CD14-positive monocyte (primary cell): ENCODE measurements at regions not wholly inside any gene's neighbourhood (a gene's known extent, or its start where the extent isn't known, plus 50 kb on each side); places are given as distances from the start of the nearest gene placed in this dataset.

Experiments used
- DNase-seq, 3 donors: peaks; one replicate each; pipeline ENCODE4 v3.0.0-alpha.2; 2011 to 2022
- H2AFZ ChIP-seq: 2 replicates; pipeline ENCODE4 v1.6.0; 2012; ENCODE audit warnings: mild to moderate bottlenecking, low read depth, low read length, inconsistent platforms; ENCODE audit not compliant: insufficient read depth, poor library complexity, severe bottlenecking
- H3K27ac ChIP-seq, 2 donors: 1 replicate in 1 of 2; 2 replicates in 1 of 2; pipeline ENCODE4 v1.5.1; 2012 to 2013; ENCODE audit warnings: low read length in 2 of 2, control low read depth in 1 of 2, inconsistent platforms in 1 of 2, low read depth in 1 of 2, mild to moderate bottlenecking in 1 of 2
- H3K27me3 ChIP-seq, 2 donors: one replicate each; pipeline versions ENCODE4 v1.6.0 to v1.6.1; 2011 to 2013; ENCODE audit warnings: low read length in 2 of 2; ENCODE audit not compliant: control insufficient read depth in 2 of 2, insufficient read depth in 2 of 2
- H3K36me3 ChIP-seq, 2 donors: replicated peaks in 1 of 2; 1 replicate in 1 of 2; 2 replicates in 1 of 2; pipeline versions ENCODE4 v1.5.1 to v1.6.1; 2012 to 2013; ENCODE audit warnings: low read length in 2 of 2, control low read depth in 1 of 2, inconsistent platforms in 1 of 2, mild to moderate bottlenecking in 1 of 2; ENCODE audit not compliant: insufficient read depth in 2 of 2, control insufficient read depth in 1 of 2
- H3K4me1 ChIP-seq, 2 donors: 1 replicate in 1 of 2; 2 replicates in 1 of 2; pipeline versions ENCODE4 v1.5.1 to v1.6.1; 2012 to 2013; ENCODE audit warnings: low read length in 2 of 2, control low read depth in 1 of 2, inconsistent platforms in 1 of 2, mild to moderate bottlenecking in 1 of 2, moderate library complexity in 1 of 2; ENCODE audit not compliant: insufficient read depth in 2 of 2, control insufficient read depth in 1 of 2
- H3K4me2 ChIP-seq: replicated peaks from 2 replicates; pipeline ENCODE3; 2012; ENCODE audit warnings: low read length, moderate library complexity, mild to moderate bottlenecking; ENCODE audit not compliant: poor library complexity, severe bottlenecking; ENCODE audit errors: extremely low read depth
- H3K4me3 ChIP-seq, 3 experiments: fragments of 200-600 bp in 1 of 3; sonication (generic) in 1 of 3; replicated peaks in 1 of 3; 1 replicate in 2 of 3; 2 replicates in 1 of 3; pipeline ENCODE4 v1.5.1; 2011 to 2013; ENCODE audit warnings: low read length in 3 of 3, mild to moderate bottlenecking in 3 of 3, control low read depth in 2 of 3, low read depth in 2 of 3, inconsistent platforms in 1 of 3, moderate library complexity in 1 of 3
- H3K79me2 ChIP-seq: 2 replicates; pipeline ENCODE4 v1.6.0; 2012; ENCODE audit warnings: mild to moderate bottlenecking, control low read depth, inconsistent platforms, low read length, moderate library complexity; ENCODE audit not compliant: insufficient read depth
- H3K9ac ChIP-seq: 2 replicates; pipeline ENCODE4 v1.6.0; 2017; ENCODE audit warnings: low read length, mild to moderate bottlenecking; ENCODE audit not compliant: insufficient read depth, poor library complexity, severe bottlenecking
- H3K9me3 ChIP-seq, 2 donors: replicated peaks in 1 of 2; 1 replicate in 1 of 2; 2 replicates in 1 of 2; pipeline versions ENCODE4 v1.5.1 to v1.6.1; 2012 to 2013; ENCODE audit warnings: low read length in 2 of 2, control low read depth in 1 of 2; ENCODE audit not compliant: control insufficient read depth in 1 of 2, insufficient read depth in 1 of 2
- H4K20me1 ChIP-seq: 2 replicates; pipeline ENCODE4 v1.6.0; 2012; ENCODE audit warnings: mild to moderate bottlenecking, low read length, control low read depth, moderate library complexity; ENCODE audit not compliant: insufficient read depth
- H3K27ac Mint-ChIP-seq, 7 donors: one replicate each; pipeline ENCODE4 v1.8.0; 2020; ENCODE audit warnings: mild to moderate bottlenecking in 7 of 7, mixed read lengths in 7 of 7, moderate library complexity in 6 of 7, inconsistent platforms in 2 of 7
- H3K27me3 Mint-ChIP-seq, 3 donors: one replicate each; pipeline ENCODE4 v1.8.0; 2021 to 2022; ENCODE audit warnings: low read depth in 3 of 3, mild to moderate bottlenecking in 3 of 3, mixed read lengths in 3 of 3, moderate library complexity in 3 of 3, inconsistent platforms in 1 of 3
- H3K36me3 Mint-ChIP-seq, 2 donors: one replicate each; pipeline ENCODE4 v1.8.0; 2020; ENCODE audit warnings: mixed read lengths in 2 of 2, inconsistent platforms in 1 of 2, mild to moderate bottlenecking in 1 of 2
- H3K4me1 Mint-ChIP-seq: one replicate; pipeline ENCODE4 v1.8.0; 2020; ENCODE audit warnings: mild to moderate bottlenecking, mixed read lengths
- H3K4me3 Mint-ChIP-seq, 2 donors: one replicate each; pipeline ENCODE4 v1.8.0; 2020; ENCODE audit warnings: mild to moderate bottlenecking in 2 of 2, mixed read lengths in 2 of 2, moderate library complexity in 1 of 2
- H3K9me3 Mint-ChIP-seq, 7 donors: one replicate each; pipeline ENCODE4 v1.8.0; 2020 to 2022; ENCODE audit warnings: mixed read lengths in 7 of 7, mild to moderate bottlenecking in 6 of 7, moderate library complexity in 6 of 7, inconsistent platforms in 2 of 7
- CTCF ChIP-seq: fragments of 200-600 bp; IDR thresholded peaks from one replicate; pipeline ENCODE4 v1.8.0; 2022; ENCODE audit warnings: antibody characterized with exemption, mild to moderate bottlenecking
- WGBS: methylation state at CpG from one replicate; pipeline ENCODE4 v1.1.5; 2013; ENCODE audit warnings: missing lambda C conversion rate; ENCODE audit not compliant: insufficient coverage; 5-methylcytosine and 5-hydroxymethylcytosine counted together
- intact Hi-C, 2 donors: fragments of 100-400 bp; cut with micrococcal nuclease; formaldehyde crosslinking; loops; one replicate each; pipeline versions ENCODE4 v1.15.0 to v1.15.1; 2023

- Histone ChIP-seq H2AFZ (no peak overlapping the region), H3K4me2 (no peak overlapping the region), H3K4me1 (no peaks in the 10 kb centered on the region), H3K27me3 (no peaks in the 10 kb centered on the region), H3K36me3 (no peaks in the 10 kb centered on the region), H3K9me3 (peaks cover 0 to 43% of the 10 kb centered on the region in 2 donors), H4K20me1 (no peaks in the 10 kb centered on the region), H3K4me3 (no peak overlapping the region), H3K79me2 (no peaks in the 10 kb centered on the region), H3K9ac (no peak overlapping the region), H3K27ac (no peak overlapping the region)
- no peak overlapping the region for H3K4me3 Mint-ChIP-seq
- TF ChIP-seq CTCF = no peak
- intact Hi-C loops = no loop called here
- DNase-seq = no peak
- H3K4me1 Mint-ChIP-seq = no peaks in the 10 kb centered on the region
- no peaks in the 10 kb centered on the region for H3K36me3 Mint-ChIP-seq
- WGBS = 98% methylated on average over 5 of the region's 11 CpGs
- H3K27ac Mint-ChIP-seq = no peak overlapping the region
- H3K27me3 Mint-ChIP-seq = peaks cover 1 to 6% (median 5%) of the 10 kb centered on the region in 3 donors
- H3K9me3 Mint-ChIP-seq = peaks cover 2 to 27% (median 9%) of the 10 kb centered on the region in 7 donors
These were observed 209.5 kb downstream of the IRX2 start for GRCh38 chr5:2542026-2542425.

GRCh38 chr5:2538169-2538568, 213.3 kb downstream of the IRX2 start:
- Histone ChIP-seq H3K9me3 (peaks cover 0 to 42% of the 10 kb centered on the region in 2 donors), H3K79me2 (no peaks in the 10 kb centered on the region), H3K27me3 (no peaks in the 10 kb centered on the region), H3K4me3 (no peak overlapping the region), H3K4me1 (no peaks in the 10 kb centered on the region), H3K36me3 (no peaks in the 10 kb centered on the region), H3K4me2 (no peak overlapping the region), H3K9ac (no peak overlapping the region), H2AFZ (no peak overlapping the region), H3K27ac (no peak overlapping the region), H4K20me1 (no peaks in the 10 kb centered on the region)
- Mint-ChIP-seq H3K27me3 (peaks cover 1 to 6% (median 2%) of the 10 kb centered on the region in 3 donors), H3K4me3 (no peak overlapping the region), H3K4me1 (no peaks in the 10 kb centered on the region), H3K36me3 (no peaks in the 10 kb centered on the region), H3K9me3 (peaks cover 5 to 23% (median 10%) of the 10 kb centered on the region in 7 donors), H3K27ac (no peak overlapping the region)
- TF ChIP-seq CTCF = no peak
- intact Hi-C loops = no loop called here
- DNase-seq = no peak
- WGBS = 52% methylated on average over 9 of the region's 10 CpGs
